ENCODE measurements at regions not wholly inside any gene's neighbourhood (a gene's known extent, or its start where the extent isn't known, plus 50 kb on each side); places are given as distances from the start of the nearest gene placed in this dataset.

- no peak for TF ChIP-seq CTCF (conservative IDR thresholded peaks at IDR 0.05; ENCODE audit: low read depth, low read length)
- no peak overlapping the region for H3K4me3 ChIP-seq (ENCODE audit: low read depth, low read length)
- DNase-seq (ENCODE audit: low read depth) = no peak
Observed at GRCh38 chr7:54332301-54332700, 209.9 kb upstream of the VSTM2A start.

- DNase-seq (ENCODE audit: low read depth) = no peak
- no peak for TF ChIP-seq CTCF (conservative IDR thresholded peaks at IDR 0.05; ENCODE audit: low read depth, low read length)
- no peak overlapping the region for H3K4me3 ChIP-seq (ENCODE audit: low read depth, low read length)
Observed at GRCh38 chr7:54333952-54334351, 208.2 kb upstream of the VSTM2A start.

GRCh38 chr7:54336800-54337199 is 205.4 kb upstream of the VSTM2A start:
- no peak for DNase-seq (ENCODE audit: low read depth)

GRCh38 chr7:54337466-54337865 is 204.7 kb upstream of the VSTM2A start:
- H3K4me3 ChIP-seq (ENCODE audit: low read depth, low read length) = no peak overlapping the region
- no peak for TF ChIP-seq CTCF (conservative IDR thresholded peaks at IDR 0.05; ENCODE audit: low read depth, low read length)
- DNase-seq (ENCODE audit: low read depth) = no peak

More at GRCh38 chr7:54336800-54337199, 205.4 kb upstream of the VSTM2A start:
- no peak for TF ChIP-seq CTCF (conservative IDR thresholded peaks at IDR 0.05; ENCODE audit: low read depth, low read length)
- H3K4me3 ChIP-seq (ENCODE audit: low read depth, low read length) = no peak overlapping the region

GRCh38 chr7:54338319-54338718 is 203.9 kb upstream of the VSTM2A start:
- TF ChIP-seq CTCF (conservative IDR thresholded peaks at IDR 0.05; ENCODE audit: low read depth, low read length) = no peak
- no peak overlapping the region for H3K4me3 ChIP-seq (ENCODE audit: low read depth, low read length)
- DNase-seq (ENCODE audit: low read depth) = no peak

- no peak for TF ChIP-seq CTCF (conservative IDR thresholded peaks at IDR 0.05; ENCODE audit: low read depth, low read length)
- H3K4me3 ChIP-seq (ENCODE audit: low read depth, low read length) = no peak overlapping the region
- DNase-seq (ENCODE audit: low read depth) = no peak
Observed at GRCh38 chr7:54339073-54339472, 203.1 kb upstream of the VSTM2A start.

- no peak for DNase-seq (ENCODE audit: low read depth)
- TF ChIP-seq CTCF (conservative IDR thresholded peaks at IDR 0.05; ENCODE audit: low read depth, low read length) = no peak
- H3K4me3 ChIP-seq (ENCODE audit: low read depth, low read length) = no peak overlapping the region
Observed at GRCh38 chr7:54342458-54342857, 199.7 kb upstream of the VSTM2A start.
